ENCODE measurements at regions not wholly inside any gene's neighbourhood (a gene's known extent, or its start where the extent isn't known, plus 50 kb on each side); places are given as distances from the start of the nearest gene placed in this dataset.
A peak's percentile ranks its signal among the peaks of the same experiment; 100 is the strongest.

GRCh38 chr14:61226015-61226654 is 55.0 kb downstream of the TMEM30B start:
- no peak for DNase-seq (ENCODE audit: low read depth)

- no peak for DNase-seq (ENCODE audit: low read depth)
Observed at GRCh38 chr14:61225344-61225743, 55.8 kb downstream of the TMEM30B start.

GRCh38 chr14:61223552-61223951 is 57.6 kb downstream of the TMEM30B start:
- DNase-seq (ENCODE audit: low read depth), result no peak

GRCh38 chr14:61222388-61222787 is 58.8 kb downstream of the TMEM30B start:
- peak; percentile 63 for DNase-seq (ENCODE audit: low read depth)

- DNase-seq (ENCODE audit: low read depth), result no peak
Observed at GRCh38 chr14:61221906-61222305, 59.2 kb downstream of the TMEM30B start.

- no peak for DNase-seq (ENCODE audit: low read depth)
Observed at GRCh38 chr14:61219673-61220072, 61.5 kb downstream of the TMEM30B start.

- no peak for DNase-seq (ENCODE audit: low read depth)
Observed at GRCh38 chr14:61219256-61219655, 61.9 kb downstream of the TMEM30B start.

- no peak for DNase-seq (ENCODE audit: low read depth)
Observed at GRCh38 chr14:61218767-61219166, 62.4 kb downstream of the TMEM30B start.

- no peak for DNase-seq (ENCODE audit: low read depth)
Observed at GRCh38 chr14:61218157-61218556, 63.0 kb downstream of the TMEM30B start.

GRCh38 chr14:61217516-61217915 is 63.6 kb downstream of the TMEM30B start:
- DNase-seq (ENCODE audit: low read depth), result no peak

- DNase-seq (ENCODE audit: low read depth), result no peak
Observed at GRCh38 chr14:61215222-61216020, 65.7 kb downstream of the TMEM30B start.

GRCh38 chr14:61213920-61214319 is 67.2 kb downstream of the TMEM30B start:
- DNase-seq (ENCODE audit: low read depth), result no peak

- DNase-seq (ENCODE audit: low read depth), result no peak
Observed at GRCh38 chr14:61213191-61213621, 67.9 kb downstream of the TMEM30B start.

- DNase-seq (ENCODE audit: low read depth), result no peak
Observed at GRCh38 chr14:61212546-61212945, 68.6 kb downstream of the TMEM30B start.

GRCh38 chr14:61211476-61212255 is 69.5 kb downstream of the TMEM30B start:
- DNase-seq (ENCODE audit: low read depth), result no peak

- DNase-seq (ENCODE audit: low read depth), result no peak
Observed at GRCh38 chr14:61203081-61203753, 77.9 kb downstream of the TMEM30B start.

GRCh38 chr14:61202124-61202523 is 79.0 kb downstream of the TMEM30B start:
- no peak for DNase-seq (ENCODE audit: low read depth)

GRCh38 chr14:61201171-61201570 is 80.0 kb downstream of the TMEM30B start:
- DNase-seq (ENCODE audit: low read depth), result no peak

- no peak for DNase-seq (ENCODE audit: low read depth)
Observed at GRCh38 chr14:61197416-61197815, 83.7 kb downstream of the TMEM30B start.

GRCh38 chr14:61196792-61197191 is 84.3 kb downstream of the TMEM30B start:
- no peak for DNase-seq (ENCODE audit: low read depth)

- no peak for DNase-seq (ENCODE audit: low read depth)
Observed at GRCh38 chr14:61196034-61196433, 85.1 kb downstream of the TMEM30B start.

- DNase-seq (ENCODE audit: low read depth), result no peak
Observed at GRCh38 chr14:61193476-61193875, 87.7 kb downstream of the TMEM30B start.
